HS-5 (cell line): ENCODE measurements at regions not wholly inside any gene's neighbourhood (a gene's known extent, or its start where the extent isn't known, plus 50 kb on each side); places are given as distances from the start of the nearest gene placed in this dataset.
"Not testable (repeated sequence)": the region's sequence is repeated elsewhere in the genome, so short reads cannot be mapped to it uniquely, and the experiment has no call there.

Experiments used
- DNase-seq: peaks from one replicate; pipeline ENCODE4 v3.0.0-alpha.2; 2012; ENCODE audit warnings: low read depth

GRCh38 chr7:81135324-81135723, 216.5 kb upstream of the SEMA3C start:
- DNase-seq: no peak

DNA sequence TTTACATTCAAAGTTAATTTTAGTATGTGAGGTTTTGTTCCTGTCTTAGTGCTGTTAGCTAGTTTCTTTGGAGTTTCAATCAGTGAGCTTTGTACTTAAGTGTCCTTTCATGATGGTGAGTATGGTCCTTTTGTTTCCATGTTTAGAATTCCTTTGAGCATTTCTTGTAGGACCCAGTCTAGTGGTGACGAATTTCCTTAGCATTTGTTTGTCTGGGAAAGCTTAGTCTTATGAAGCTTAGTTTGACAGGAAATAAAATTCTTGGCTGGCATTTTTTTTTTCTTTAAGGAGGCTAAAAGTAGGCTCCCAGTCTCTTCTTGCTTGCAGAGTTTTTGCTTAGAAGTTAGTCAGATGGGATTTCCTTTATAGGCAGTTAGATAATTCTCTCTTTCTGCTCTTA, 209.2 kb upstream of the SEMA3C start:
- no peak for DNase-seq

GRCh38 chr7:81120803-81121202, 202.0 kb upstream of the SEMA3C start:
- DNase-seq: no peak

- no peak for DNase-seq
These were observed 201.3 kb upstream of the SEMA3C start for GRCh38 chr7:81120111-81120510.

DNA sequence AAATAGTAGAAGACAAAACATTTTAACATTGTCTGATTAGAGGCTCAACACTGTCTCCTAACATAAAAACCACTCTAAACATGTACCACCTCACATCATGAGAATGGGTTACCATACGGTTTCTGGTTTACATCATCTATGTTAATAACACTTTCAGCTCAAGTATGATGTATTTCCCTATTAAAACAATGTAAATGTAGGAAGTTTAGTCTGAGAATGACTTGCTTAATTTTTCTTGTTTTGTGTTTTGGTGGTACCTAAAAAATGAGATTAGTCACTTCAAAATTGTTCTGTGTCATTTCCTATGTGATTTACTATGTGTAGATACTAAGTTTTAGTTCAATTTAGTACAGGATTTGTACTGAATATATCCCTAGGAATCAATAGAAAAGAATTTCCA, 195.8 kb upstream of the SEMA3C start:
- DNase-seq: no peak

GRCh38 chr7:81112731-81113130, 193.9 kb upstream of the SEMA3C start:
- DNase-seq: no peak

- no peak for DNase-seq
These were observed 193.1 kb upstream of the SEMA3C start for GRCh38 chr7:81111781-81112540.

DNA sequence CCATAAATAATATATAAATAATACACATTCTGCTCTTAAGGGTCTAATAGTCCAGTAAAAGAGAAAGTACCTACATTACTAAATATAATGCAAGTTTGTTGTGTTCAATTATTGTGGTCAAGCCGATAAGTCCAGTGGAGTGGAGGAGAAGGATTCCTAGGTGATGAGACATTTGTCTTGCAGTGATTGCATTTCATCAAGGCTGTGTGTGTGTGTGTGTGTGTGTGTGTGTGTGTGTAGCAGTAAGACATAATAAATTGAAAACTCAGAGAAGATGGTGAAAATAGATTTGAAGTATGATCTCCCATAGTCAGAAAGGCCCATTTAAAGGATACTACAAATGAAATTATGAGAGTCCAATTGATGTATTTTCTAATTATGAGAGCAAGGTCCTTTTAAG, 192.5 kb upstream of the SEMA3C start:
- peak; percentile 49 for DNase-seq

GRCh38 chr7:81110673-81111072, 191.8 kb upstream of the SEMA3C start:
- DNase-seq: no peak

DNA sequence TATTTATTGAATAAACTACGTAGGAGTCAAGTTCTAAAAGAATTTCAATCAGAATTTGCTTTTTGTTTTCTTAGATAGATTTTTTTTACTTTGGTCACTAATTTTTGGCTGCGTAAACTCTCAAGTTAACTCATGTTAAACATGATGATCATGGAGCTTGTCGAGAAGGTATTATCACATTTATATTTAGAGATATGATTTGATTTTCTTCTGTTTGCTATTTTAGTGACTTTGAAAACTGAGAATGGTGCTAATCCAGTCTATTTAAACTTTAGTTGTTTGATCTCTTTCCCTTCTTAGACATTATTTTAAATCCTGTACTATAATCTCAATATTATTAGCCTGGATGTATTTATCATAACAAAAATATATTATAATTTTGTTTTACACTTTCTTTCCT, 179.4 kb upstream of the SEMA3C start:
- DNase-seq: no peak

DNA sequence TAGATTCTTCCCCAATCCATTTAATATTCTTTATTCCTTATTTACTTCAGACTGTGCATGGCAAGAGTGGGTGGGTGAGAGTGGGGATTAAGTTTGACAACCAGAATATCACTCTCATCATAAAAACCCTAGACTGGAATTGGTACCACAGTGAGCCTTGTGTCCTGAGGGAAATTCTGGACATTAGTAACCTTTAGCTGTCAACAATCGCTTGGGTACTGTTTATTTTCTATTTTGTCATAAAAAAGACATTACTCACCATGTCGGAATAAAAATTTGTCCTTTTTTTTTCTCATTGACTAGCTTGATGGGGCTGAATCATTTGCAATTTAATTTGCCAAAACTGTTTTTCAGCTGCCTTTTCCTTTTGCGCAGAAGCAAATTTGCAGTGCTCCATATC, 176.1 kb upstream of the SEMA3C start:
- DNase-seq: no peak

GRCh38 chr7:81081616-81082015, 162.8 kb upstream of the SEMA3C start:
- DNase-seq: peak; percentile 37

GRCh38 chr7:81080553-81080952, 161.7 kb upstream of the SEMA3C start:
- no peak for DNase-seq

DNA sequence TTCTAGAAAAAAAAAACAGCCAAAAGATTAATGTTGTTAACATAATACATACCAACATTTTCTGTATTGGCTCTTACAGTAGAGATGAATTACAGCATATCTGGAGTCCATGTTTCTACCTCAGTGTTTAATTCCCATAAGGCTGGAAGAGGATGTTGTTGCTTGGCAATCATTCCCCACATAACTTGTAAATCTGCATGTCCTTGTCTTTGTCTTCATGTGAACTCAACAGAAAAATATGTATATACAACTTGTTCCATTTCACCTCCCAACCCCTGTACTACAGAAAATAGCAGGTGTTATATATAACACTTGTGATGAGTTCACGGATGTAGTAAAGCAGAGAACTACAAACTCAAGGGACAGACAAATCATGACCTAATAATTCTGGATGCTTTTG, 160.9 kb upstream of the SEMA3C start:
- DNase-seq: no peak

DNA sequence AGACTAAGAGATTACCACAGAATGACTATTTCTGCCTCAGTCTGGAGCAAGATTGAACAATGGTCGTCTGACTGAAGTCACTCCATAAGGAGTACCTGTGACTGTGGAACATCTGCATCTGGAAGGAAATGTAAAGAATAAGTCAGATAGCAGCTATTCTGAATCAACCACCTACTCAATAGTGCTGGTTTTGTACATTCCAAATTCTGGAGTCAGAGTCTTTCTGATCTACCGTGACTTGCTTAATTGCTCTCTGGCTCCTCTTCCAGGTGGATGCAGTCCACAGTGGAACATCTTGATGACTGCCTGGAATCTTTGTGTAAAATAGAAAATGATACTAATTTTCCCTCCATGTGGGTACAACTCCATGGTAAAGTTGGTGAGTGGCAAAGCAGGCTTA, 156.3 kb upstream of the SEMA3C start:
- DNase-seq: no peak

DNA sequence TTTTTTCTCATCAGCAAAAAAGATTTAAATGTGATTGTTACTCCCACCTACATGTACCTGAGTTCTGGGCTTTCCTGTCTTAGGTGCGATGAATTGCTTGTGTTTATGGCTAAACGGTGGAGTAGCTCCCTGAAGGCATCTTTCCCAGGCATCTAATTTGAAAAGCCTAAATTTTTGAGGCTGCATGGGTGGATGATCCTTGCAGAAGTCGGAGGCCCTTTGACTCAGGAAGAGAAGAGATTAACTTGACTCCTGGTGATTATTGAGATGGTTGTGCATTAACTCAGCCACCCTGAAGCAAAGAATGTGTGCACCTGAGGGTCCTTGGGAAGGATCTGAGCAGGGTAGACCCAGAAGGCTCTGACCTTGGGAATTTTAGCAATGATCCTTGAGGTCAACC, 155.6 kb upstream of the SEMA3C start:
- DNase-seq: no peak

- DNase-seq: no peak
These were observed 155.0 kb upstream of the SEMA3C start for GRCh38 chr7:81073931-81074251.

GRCh38 chr7:81070956-81071355, 152.1 kb upstream of the SEMA3C start:
- DNase-seq: no peak

DNA sequence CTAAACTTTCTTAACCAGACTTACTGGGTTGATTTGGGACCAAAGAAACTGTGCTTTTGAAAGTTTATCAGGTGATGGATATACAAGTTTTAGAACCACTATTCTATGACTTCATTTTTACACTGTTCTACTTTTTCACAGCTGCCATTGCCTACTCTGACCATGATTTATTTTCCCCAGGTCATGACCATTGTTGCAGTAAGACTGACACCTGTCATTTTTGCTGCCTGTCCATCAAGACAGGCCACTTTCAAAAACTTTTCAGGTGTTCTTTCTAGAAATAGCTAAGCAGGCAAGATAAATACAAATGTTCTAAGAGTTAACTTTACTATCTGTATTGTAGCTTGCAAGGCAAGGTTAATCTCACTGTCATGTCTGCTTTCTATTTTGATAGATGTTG, 147.9 kb upstream of the SEMA3C start:
- DNase-seq: no peak

DNA sequence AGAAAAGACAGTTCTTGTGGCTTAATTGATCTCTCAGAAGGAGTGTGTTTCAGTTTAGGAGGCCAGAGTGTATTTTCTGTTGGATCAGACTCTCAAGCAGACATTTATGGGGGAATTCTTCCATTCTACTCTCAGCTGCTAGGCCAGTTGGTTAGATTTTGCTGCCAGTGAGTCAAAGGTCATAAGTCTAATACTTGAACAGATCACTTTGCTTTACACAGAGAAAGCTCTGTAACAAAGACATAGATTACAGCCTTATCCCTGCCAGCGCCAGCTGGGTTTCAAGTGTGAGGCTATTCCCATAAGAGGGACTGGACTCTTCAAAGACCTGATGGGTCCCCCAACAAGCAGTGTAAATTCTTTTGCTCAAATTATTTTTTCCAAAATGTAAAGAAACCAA, 145.6 kb upstream of the SEMA3C start:
- no peak for DNase-seq

- no peak for DNase-seq
These were observed 143.9 kb upstream of the SEMA3C start for GRCh38 chr7:81062755-81063154.

DNA sequence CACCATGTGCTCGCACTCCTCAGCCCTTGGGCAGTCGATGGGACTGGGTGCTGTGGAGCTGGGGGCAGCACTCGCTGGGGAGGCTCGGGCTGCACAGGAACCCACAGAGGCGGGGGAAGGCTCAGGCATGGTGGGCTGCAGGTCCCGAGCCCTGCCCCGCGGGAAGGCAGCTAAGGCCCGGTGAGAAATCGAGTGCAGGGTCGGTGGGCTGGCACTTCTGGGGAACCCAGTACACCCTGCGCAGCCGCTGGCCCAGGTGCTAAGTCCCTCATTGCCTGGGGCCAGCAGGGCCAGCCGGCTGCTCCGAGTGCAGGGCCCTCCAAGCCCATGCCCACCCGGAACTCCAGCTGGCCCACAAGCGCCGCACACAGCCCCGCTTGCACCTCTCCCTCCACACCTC, 138.6 kb upstream of the SEMA3C start:
- not testable (repeated sequence) for DNase-seq

- no peak for DNase-seq
These were observed 134.8 kb upstream of the SEMA3C start for GRCh38 chr7:81053623-81054022.

- no peak for DNase-seq
These were observed 133.1 kb upstream of the SEMA3C start for GRCh38 chr7:81051811-81052413.
